Stimulated activated CD4-positive, alpha-beta T cell treated with anti-CD3 and anti-CD28 coated beads, Interleukin-2, amount 100 ng/mL, for 48 hours (primary cell): ENCODE measurements at regions not wholly inside any gene's neighbourhood (a gene's known extent, or its start where the extent isn't known, plus 50 kb on each side); places are given as distances from the start of the nearest gene placed in this dataset.
"Not testable (repeated sequence)": the region's sequence is repeated elsewhere in the genome, so short reads cannot be mapped to it uniquely, and the experiment has no call there.

ENCODE experiments used
- DNase-seq, 2 donors: peaks; one replicate each; pipeline ENCODE4 v3.0.0-alpha.2; 2020

- DNase-seq: no peak
Measured at GRCh38 chr4:137393044-137393443, 139.2 kb downstream of the PCDH18 start.

GRCh38 chr4:137390707-137391106 lies 141.6 kb downstream of the PCDH18 start:
- DNase-seq: no peak

GRCh38 chr4:137389911-137390520 lies 142.3 kb downstream of the PCDH18 start:
- DNase-seq: no peak

- DNase-seq: no peak
Measured at GRCh38 chr4:137387924-137388323, 144.4 kb downstream of the PCDH18 start.

GRCh38 chr4:137384476-137384875 lies 147.8 kb downstream of the PCDH18 start:
- no peak for DNase-seq

- no peak for DNase-seq
Measured at GRCh38 chr4:137378821-137379220, 153.5 kb downstream of the PCDH18 start.

- no peak for DNase-seq
Measured at GRCh38 chr4:137378393-137378792, 153.9 kb downstream of the PCDH18 start.

- DNase-seq: no peak
Measured at GRCh38 chr4:137376312-137376711, 156.0 kb downstream of the PCDH18 start.

- DNase-seq: no peak
Measured at GRCh38 chr4:137375111-137375850, 157.0 kb downstream of the PCDH18 start.

- no peak for DNase-seq
Measured at GRCh38 chr4:137370679-137371078, 161.6 kb downstream of the PCDH18 start.

- DNase-seq: no peak
Measured at GRCh38 chr4:137370206-137370633, 162.1 kb downstream of the PCDH18 start.

GRCh38 chr4:137367620-137368019 lies 164.7 kb downstream of the PCDH18 start:
- DNase-seq: no peak

GRCh38 chr4:137363496-137363895 lies 168.8 kb downstream of the PCDH18 start:
- no peak for DNase-seq

- no peak for DNase-seq
Measured at GRCh38 chr4:137361756-137362470, 170.4 kb downstream of the PCDH18 start.

GRCh38 chr4:137360761-137361160 lies 171.5 kb downstream of the PCDH18 start:
- DNase-seq: no peak

- DNase-seq: no peak
Measured at GRCh38 chr4:137359691-137360315, 172.5 kb downstream of the PCDH18 start.

- DNase-seq: not testable (repeated sequence)
Measured at GRCh38 chr4:137354562-137354961, 177.7 kb downstream of the PCDH18 start.

- DNase-seq: no peak
Measured at GRCh38 chr4:137347371-137347770, 184.9 kb downstream of the PCDH18 start.

- DNase-seq: no peak
Measured at GRCh38 chr4:137345597-137345996, 186.7 kb downstream of the PCDH18 start.

GRCh38 chr4:137343221-137343620 lies 189.1 kb downstream of the PCDH18 start:
- DNase-seq: no peak

GRCh38 chr4:137333031-137333430 lies 199.3 kb downstream of the PCDH18 start:
- no peak for DNase-seq

GRCh38 chr4:137312257-137312656 lies 220.0 kb downstream of the PCDH18 start:
- DNase-seq: no peak
